ENCODE measurements at regions not wholly inside any gene's neighbourhood (a gene's known extent, or its start where the extent isn't known, plus 50 kb on each side); places are given as distances from the start of the nearest gene placed in this dataset.
"Not testable (repeated sequence)": the region's sequence is repeated elsewhere in the genome, so short reads cannot be mapped to it uniquely, and the experiment has no call there.

DNA sequence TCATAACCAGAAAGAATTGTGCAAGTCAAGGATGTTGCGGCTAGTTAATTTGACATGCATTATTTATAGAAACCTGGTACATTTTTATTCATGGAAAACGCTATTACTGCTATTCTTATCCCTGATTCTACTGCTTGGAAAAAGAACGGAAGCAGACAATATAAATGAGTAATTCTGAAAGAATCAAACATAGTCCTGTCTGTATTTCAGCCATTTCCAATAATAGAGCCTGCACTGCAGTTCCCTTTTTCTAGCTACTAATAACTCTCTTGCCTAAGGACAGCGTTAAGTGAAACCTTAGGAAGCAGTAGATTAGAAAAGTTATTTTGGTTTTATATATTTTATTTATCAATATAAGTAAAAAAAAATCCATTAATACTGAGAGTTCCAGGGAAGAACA, 414.9 kb downstream of the CYLC2 start:
- DNase-seq: no peak

DNA sequence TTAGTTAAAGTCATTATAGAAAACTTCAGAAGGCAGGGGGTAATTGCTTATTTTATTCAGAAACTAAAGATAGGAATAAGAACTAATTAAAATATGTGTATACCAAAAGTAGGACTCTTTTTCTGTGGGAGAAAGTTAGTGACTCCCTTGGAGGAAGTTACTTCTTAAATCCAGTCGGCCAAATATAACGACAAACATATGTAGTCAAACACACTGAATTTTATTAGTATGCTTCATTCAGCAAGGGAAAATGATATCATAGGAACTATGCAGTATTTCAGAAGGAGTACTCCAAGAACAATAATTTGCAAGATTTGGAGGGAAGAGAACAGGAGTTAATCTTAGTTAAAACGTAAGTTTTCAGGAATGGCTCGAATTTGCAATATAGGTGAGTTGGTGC, 432.6 kb downstream of the CYLC2 start:
- no peak for DNase-seq

DNA sequence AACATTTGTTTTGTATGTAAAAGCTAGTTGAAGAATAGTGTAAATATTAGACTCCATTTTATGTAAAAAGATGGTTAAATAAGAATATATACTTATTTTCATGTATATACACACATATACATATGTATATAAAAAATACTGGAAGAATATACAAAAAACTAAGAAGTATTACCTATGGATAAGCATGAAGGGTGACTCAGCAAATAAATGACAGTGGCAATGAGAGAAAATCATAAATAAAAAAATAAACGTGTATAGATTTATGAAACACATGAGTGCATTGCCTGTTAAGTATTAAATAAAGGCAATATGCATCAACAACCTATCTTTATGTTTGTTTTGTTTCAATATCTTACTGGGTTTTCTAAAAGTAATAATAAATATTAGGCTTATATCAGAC, 435.3 kb downstream of the CYLC2 start:
- DNase-seq: no peak

DNA sequence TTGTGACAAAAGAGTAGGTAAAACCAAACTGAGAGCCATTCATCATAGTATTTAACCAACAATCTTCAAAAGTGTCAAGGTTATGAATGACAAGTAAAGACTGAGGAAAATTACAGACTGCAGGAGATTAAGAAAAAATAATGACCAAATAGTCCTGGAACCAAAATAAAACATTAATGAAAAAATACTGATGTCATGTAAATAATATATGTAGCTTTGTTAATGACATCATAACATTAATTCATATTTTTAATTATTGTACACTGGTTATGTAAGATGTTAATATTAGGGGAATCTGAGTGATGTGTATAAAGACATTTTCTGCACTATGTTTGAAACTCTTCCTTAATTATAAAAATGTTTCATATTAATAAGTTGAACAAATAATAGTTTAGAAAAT, 436.7 kb downstream of the CYLC2 start:
- DNase-seq: no peak

DNA sequence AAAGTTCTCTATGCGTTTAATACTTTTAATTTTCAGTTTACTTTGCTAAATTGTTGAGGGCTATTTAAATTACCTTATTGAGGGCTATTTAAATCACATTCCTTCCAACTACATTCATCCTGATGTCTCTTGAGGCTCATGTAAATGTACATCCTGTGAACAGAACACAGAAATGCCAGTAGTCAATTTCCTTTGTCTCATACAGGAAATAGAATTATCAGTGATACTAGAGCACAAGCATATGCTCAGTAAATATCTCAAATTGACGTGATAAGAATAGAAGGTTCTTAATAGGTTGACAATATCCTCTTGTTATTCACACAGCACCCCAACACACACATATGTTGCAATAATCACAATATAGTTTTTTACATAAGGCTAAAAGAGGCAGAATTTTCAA, 449.0 kb downstream of the CYLC2 start:
- no peak for DNase-seq

DNA sequence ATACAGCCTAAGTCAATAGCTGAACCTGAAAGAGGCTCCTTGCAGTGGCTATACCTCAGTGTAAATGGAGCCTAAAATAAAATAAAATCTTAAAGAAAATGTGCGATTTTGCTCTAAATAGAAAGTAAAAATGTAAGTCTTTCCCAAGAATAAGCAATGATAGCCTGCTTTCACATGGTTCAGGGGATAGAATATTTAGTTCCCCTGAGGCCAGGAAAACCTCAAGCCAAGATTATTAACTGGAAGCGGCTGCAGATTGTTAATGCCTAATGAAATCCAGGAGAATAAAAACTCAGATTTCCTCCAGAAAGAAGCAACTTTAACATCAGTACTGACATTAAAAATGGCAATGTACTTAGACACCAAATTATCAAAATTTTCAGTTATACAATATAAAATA, 463.7 kb downstream of the CYLC2 start:
- DNase-seq: no peak

DNA sequence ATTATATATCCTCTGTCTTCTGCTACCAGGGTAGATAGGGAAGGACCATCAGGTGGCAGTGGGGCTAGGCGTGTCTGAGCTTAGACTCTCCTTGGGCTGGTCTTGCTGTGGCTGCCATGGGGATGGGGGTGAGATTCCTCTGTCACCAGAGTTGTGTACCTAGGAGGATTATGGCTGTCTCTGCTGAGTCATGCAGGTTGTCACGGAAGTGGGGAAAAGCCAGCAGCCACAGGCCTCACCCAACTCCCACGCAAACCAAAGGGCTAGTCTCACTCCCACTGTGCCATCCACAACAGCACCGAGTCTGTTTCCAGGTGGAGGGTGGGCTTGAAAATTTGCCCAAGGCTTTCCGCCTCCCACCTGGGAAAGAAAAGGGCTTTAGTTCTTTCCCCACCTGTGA, 476.1 kb downstream of the CYLC2 start:
- DNase-seq: no peak

DNA sequence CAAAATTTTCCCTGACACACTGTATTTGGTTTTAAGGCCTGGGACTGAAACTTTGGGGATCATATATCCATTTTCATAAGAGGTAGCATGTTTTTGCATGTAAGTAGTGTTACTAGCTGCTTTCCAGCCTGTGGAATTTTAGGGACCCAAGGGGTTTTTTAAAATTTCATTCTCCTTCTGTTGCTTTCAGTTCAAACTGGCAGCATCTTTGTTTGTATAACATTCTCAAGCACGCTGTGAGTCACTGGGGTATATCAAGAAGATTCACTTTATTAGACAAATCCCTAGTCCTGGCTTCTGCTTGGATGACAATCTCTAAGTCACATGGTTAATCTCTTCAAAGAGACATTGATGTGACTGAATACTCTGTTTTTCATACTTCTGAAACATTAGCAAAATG, 479.0 kb downstream of the CYLC2 start:
- no peak for DNase-seq

DNA sequence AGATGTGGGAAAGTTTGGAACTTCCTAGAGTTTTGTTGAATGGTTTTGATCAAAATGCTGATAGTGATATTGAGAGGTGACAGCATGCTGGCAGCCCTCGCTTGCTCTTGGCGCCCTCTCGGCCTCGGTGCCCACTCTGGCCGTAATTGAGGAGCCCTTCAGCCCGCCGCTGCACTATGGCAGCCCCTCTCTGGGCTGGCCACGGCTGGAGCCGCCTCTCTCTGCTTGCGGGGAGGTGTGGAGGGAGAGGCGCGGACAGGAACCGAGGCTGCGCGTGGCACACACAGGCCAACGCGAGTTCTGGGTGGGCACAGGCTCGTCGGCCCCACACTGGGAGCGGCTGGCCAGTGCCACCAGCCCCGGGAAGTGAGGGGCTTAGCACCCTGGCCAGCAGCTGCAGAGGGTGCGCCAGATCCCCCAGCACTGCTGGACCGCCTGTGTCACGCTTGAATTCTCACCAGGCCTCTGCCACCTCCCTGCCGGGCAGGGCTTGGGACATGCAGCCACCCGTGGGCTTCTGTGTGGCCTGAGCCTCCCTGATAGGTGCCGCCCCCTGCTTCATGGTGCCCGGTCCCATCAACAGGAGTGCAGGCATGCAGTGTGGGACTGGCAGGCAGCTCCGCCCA, 488.5 kb downstream of the CYLC2 start:
- no peak for DNase-seq

DNA sequence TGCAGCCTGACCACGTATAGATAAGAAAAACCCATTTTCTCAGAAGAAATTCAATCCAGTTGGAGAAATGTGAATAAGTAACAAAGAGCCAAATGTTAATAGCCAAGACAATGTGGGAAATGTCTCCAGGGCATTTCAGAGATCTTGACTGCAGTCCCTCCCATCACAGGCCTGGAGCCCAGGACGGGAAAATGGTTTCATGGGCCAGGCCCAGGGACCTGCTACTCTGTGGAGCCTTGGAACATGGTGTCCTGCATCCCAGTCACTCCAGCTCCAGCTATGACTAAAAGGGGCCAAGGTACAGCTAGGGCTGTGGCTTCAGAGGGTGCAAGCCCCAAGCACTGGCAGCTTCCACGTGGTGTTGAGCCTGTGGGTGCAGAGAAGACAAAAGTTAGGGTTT, 490.0 kb downstream of the CYLC2 start:
- no peak for DNase-seq

DNA sequence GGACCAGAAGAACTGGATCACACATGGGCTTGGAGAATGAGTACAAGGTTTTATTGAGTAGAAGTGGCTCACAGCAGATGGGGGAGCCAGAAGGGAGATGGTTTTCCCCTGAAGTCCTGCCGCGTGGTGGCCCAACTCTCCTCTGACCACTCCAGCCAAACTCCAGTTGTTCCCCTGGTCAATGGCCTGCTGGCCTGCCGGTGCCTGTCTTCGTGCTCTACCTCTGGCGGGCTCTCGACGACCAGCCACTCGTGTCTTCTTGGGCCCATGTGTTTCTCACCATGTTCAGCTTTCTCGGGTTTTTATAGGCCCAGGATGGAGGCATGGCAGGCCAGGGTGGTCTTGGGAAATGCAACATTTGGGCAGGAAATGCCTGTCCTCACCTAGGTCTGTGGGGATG, 519.6 kb downstream of the CYLC2 start:
- no peak for DNase-seq

DNA sequence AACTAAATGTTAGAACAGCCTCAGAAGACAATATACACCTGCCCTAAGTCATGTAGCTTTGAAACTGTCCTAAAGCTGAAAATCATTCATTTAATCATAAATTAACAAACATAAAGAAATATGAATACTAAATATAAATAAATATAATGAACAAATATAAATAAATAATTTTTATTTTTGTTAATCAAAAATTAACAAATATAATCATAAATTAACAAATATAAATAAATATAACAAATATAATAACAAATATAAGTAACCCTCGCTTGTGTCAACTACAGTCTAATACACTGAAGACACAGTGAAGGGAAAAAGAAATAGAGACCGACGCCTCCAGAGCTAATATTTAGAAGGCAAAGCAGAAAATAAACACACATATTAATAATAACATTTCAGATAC, 527.3 kb downstream of the CYLC2 start:
- DNase-seq: no peak

DNA sequence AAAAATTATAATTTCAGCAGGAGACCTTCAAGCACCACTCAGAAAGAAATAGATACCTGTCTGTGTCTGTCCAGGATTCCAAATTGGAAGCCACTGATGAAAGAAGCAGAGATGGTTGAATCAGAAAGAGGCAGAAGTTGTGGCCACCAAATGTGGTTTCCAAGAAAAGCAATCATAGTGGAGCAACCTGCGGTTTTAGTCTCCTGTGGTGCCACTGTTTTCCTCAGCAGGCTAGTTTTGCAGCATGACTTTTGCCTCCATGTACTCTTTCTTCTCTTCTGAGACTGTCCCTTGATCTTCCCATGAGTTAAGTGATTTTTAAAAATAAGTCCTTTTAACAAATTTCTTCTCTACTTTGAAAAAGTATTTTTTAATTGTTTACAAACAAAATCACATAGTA, 535.8 kb downstream of the CYLC2 start:
- no peak for DNase-seq

DNA sequence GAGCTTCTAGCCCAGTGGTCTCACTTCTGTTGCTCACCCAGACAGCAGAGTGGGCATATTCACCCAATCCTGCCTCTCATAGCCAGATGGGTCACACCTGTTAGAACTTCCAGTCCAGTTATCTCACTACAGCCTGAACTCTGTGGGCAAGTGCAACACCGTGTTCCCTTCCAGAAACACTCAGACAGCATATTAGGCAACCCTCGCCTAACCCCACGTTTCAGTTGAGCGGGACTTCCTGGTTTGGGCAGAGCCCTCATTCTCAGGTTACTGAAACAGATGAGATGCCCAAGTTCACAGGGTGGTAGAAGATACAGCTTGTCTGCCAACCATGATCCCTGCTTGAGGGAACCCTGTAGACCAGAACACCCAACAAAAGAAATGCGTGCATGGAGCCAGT, 538.2 kb downstream of the CYLC2 start:
- DNase-seq: no peak

DNA sequence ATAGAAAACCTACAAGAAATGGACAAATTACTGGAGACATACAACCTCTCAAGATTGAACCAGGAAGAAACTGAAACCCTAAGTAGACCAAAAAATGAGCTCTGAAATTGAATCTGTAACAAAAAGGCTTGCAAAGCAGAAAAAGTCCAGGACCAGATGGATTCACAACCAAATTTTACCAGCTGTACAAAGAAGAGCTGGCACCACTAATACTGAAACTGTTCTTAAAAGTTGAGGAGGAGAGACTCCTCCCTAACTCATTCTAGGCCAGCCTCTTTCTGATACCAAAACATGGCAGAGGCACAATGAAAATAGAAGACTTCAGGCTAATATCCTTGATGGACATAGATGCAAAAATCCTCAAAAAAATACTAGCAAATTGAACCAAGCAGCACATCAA, 542.3 kb downstream of the CYLC2 start:
- DNase-seq: no peak

DNA sequence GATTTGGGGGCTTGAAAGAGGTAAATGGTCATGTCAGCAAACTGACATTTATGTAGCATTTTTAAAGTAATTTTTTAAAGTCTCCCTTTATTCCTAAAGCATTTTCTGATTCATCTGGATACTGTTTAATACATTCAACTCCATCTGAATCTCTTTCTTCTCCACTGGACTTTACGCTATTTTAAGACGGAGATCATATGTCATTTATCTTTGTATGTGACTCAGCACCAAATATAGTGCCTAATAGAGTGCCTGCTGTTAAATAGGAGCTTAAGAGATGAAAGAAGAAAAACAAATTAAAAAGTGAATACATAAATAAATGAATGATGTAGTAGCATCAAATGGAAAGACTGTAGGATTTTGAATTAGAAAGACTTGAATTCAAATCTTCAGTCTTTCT, 548.8 kb upstream of the SMC2 start:
- DNase-seq: no peak

DNA sequence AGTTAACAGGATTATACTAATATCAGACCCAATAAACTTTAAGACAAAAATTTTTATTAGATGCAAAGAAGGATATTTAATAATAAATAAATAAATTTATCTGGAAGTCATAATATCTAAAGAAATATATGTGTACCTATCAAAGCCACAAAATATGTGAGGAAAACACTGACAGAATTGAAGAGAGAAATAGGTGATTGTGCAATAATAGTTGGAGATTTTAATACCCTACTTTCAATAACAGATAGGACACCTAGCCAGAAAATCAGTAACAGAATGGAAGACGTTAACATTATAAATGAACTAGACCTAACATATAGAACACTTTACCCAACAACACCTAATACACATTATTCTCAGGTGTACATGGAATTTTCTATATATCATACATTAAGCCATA, 541.4 kb upstream of the SMC2 start:
- DNase-seq: no peak

DNA sequence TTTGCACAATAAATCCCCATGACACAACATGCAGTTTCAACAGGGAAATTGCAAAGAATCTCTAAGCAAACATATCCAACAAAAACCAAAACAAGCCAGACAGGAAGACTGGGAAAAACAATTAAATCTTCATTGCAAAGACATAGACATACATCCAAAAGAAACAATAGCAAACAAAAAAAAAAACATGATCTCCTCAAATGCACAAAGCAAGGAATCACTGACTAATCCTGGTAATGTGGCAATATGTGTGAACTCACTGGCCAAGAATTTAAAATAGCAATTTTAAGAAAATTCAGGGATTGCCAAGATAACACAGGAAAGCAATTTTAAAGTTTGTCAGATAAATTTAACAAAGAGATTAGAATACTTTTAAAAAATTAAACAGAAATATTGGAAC, 520.1 kb upstream of the SMC2 start:
- DNase-seq: no peak

DNA sequence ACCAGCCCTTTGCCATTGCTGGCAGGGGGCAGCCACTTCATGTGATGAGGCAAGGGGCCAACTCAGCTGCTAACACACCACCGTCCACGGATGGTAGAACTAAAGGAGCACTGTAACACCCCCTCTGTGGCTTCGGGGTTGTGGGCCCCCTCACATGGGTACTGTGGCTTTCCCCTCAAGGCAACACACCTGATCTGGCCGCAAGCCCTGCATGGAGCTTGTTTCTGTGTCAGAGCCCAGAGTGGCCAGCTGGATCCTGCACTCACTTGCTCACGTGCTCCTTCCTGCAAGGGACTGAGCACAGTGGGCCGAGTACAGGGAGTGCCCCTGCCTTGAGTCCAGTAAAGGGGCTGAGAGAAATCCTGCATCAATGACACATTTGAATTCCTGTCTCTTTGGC, 507.4 kb upstream of the SMC2 start:
- no peak for DNase-seq

DNA sequence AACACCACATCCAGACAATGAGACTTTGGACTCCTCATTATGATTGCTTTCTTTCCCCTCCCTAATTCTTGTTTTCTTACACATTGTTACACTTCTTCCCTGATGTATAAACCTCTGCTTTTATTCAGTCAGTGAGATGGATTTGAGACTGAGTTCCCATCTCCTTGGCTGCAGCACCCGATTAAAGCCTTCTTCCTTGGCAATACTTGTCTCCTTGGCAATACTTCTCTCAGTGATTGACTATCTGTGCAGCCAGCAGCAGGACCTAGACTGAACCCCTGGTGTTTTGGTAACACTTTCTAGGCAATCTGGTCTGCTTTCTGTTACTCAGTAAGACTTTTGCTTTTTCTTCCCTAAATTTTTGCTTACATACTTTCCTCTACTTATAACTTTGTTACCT, 492.8 kb upstream of the SMC2 start:
- no peak for DNase-seq

DNA sequence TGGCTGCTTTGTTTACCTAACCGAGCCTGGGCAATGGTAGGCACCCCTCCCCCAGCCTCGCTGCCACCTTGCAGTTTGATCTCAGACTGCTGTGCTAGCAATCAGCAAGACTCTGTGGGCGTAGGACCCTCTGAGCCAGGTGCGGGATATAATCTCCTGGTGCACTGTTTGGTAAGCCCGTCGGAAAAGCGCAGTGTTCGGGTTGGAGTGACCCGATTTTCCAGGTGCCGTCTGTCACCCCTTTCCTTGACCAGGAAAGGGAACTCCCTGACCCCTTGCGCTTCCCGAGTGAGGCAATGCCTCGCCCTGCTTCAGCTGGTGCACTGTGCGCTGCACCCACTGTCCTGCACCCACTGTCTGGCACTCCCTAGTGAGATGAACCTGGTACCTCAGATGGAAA, 482.2 kb upstream of the SMC2 start:
- DNase-seq: not testable (repeated sequence)

DNA sequence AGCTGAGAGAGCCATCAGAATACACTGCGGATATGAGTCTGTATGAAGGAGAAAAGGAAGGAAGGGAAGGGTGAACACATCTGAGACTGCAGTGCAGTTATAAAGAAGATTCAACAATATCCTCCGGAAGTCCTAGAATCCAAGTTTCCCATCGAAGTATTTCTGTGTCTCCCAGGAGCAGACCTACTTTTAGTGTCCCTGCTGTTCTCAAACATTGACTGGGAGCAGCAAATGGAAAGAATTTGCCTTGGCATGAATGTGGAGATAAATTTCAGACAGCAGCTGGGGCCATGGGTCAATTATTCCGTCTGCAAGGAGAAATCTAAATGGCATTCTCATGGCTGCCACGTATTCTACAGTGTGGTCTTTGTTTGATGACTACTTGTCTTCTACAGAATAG, 478.1 kb upstream of the SMC2 start:
- no peak for DNase-seq

DNA sequence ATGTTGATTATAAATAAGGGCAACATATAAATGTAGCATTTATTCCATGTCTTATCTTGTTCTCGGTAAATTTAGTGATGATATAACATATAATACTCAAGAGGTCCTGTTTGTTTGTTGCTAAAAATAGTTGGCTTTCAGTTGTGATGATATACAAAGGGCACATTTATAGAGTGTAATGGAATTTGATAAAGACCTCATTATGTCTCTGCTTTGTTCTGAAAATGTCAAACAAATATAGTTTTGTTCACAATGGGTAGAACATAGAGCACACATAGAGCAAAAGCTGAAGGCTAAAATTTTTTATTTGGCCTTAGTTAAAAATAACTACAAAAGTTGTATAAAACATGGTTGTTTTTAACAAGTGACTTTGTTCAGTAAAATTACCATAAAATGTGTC, 477.1 kb upstream of the SMC2 start:
- no peak for DNase-seq

DNA sequence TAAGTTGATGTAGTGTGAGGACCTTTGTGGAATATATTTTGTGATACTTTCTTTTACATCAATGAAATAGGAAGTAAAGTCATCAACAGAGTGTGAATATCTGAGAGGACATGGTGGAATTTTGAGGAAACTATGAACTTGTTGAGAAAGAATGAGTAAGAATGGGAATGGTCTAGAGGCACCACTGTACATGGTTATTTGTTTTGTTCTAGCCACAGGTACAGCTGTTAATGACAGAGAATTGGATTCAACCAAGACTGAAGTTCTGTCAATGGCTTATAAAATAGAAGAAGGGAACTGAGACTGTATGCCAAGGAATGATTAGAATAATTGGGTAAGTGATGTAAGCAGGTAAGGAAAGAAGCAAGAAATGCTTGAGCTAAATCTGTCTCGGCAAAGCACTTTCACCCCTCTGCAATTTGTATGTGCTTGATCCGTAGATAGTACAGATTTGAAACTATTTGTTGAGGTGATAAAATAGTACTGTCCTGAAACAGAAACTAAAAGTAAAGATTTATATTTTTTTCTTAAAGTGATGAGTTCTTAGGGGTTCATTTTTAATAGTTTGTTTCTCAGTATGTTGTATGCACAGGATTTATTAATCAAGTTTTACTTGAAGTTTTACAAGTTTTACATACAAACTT, 468.8 kb upstream of the SMC2 start:
- no peak for DNase-seq

DNA sequence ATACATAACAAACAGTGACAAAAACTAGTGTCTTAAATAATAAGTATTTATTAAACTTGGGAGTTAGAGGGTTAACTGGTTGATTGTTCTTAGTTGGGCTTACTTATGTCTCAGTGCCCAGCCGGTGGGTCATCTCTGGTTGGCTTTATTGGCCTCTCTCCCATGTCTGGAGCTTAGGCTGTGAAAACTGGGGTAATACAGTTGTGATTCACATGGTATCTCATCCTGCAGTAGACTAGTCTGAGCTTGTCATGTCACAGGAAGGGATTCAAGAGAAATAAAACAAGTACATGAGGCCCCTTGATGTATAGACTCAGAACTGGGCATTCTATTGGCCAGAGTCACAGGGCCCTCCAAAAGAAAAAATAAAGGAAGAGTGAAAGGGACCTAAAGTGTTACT, 466.4 kb upstream of the SMC2 start:
- DNase-seq: no peak

DNA sequence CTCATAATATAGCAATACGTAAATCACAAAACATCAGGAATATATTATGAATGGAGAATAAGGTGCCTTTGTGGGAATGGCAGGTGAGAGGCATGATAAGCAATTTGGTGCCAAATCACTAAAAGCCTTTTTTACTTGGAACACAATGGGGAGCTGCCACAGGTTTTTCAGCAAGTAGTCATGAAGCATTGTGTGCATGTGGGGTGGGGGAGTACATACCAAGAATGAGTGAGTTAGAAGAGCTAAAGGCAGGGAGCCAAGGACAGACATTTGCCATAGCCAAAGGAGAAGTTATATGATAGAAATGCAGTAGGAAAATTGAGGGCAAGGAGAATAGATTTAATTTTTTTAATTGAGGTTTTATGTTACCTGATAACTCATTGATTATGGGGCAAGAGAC, 445.0 kb upstream of the SMC2 start:
- DNase-seq: no peak
